SHP77 (cell line): ENCODE measurements at regions not wholly inside any gene's neighbourhood (a gene's known extent, or its start where the extent isn't known, plus 50 kb on each side); places are given as distances from the start of the nearest gene placed in this dataset.
"Not testable (repeated sequence)": the region's sequence is repeated elsewhere in the genome, so short reads cannot be mapped to it uniquely, and the experiment has no call there.

Experiments used
- DNase-seq, 2 experiments: peaks; one replicate each; lab custom pipeline; 2025; lab: John Stamatoyannopoulos, UW

GRCh38 chr5:36529142-36529541 lies 77.3 kb upstream of the SLC1A3 start:
- DNase-seq = no peak

GRCh38 chr5:36530215-36530614 lies 76.2 kb upstream of the SLC1A3 start:
- no peak for DNase-seq

- no peak for DNase-seq
Measured at GRCh38 chr5:36531401-36531800, 75.0 kb upstream of the SLC1A3 start.

- DNase-seq = no peak
Measured at GRCh38 chr5:36535378-36535777, 71.0 kb upstream of the SLC1A3 start.

GRCh38 chr5:36535859-36536615 lies 70.4 kb upstream of the SLC1A3 start:
- DNase-seq = no peak

- DNase-seq = no peak
Measured at GRCh38 chr5:36536616-36537005, 69.8 kb upstream of the SLC1A3 start.

GRCh38 chr5:36537724-36538123 lies 68.7 kb upstream of the SLC1A3 start:
- DNase-seq = no peak

- DNase-seq = no peak
Measured at GRCh38 chr5:36552651-36553393, 53.6 kb upstream of the SLC1A3 start.

GRCh38 chr5:36555035-36555434 lies 51.4 kb upstream of the SLC1A3 start:
- not testable (repeated sequence) for DNase-seq
